ENCODE measurements at regions not wholly inside any gene's neighbourhood (a gene's known extent, or its start where the extent isn't known, plus 50 kb on each side); places are given as distances from the start of the nearest gene placed in this dataset.

DNA sequence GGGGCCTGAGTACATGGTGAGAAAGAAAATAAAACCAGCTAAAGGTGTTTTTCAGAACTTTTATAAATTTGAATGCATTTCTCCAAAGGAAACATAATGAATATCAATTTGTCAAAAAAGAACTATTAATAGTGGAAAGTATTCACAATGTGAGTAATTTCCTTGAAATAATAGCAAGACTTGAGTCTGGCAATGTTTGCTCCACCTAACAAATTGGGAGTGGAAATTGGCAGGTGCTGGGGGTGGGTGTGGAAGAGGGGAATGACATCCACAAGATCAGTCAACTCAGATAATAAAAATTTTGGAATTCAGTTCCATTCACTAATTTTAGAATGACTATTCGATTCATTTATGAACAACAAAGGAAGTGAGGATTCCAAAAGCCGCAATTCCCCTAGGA, 884.8 kb upstream of the SLIT2 start:
- no peak overlapping the region for H3K9ac ChIP-seq (ENCODE audit: low read length)
- H2BK5ac ChIP-seq (ENCODE audit: low read depth, low read length, poor library complexity): no peak overlapping the region
- no peak overlapping the region for H2AK5ac ChIP-seq (ENCODE audit: low read length)
- H3K27ac ChIP-seq (ENCODE audit: low read depth, low read length): no peak overlapping the region
- no peak overlapping the region for H3K14ac ChIP-seq (ENCODE audit: low read length)
- H3K27me3 ChIP-seq (ENCODE audit: insufficient read depth, low read length): no peaks in the 10 kb centered on the region
- H3K36me3 ChIP-seq (ENCODE audit: control insufficient read depth in 1 of 2, insufficient read depth in 2 of 2, low read length in 2 of 2): no peaks in the 10 kb centered on the region
- no peaks in the 10 kb centered on the region for H3K79me2 ChIP-seq (ENCODE audit: control insufficient read depth, insufficient read depth, low read length, poor library complexity)
- no peak overlapping the region for H3K23ac ChIP-seq (ENCODE audit: low read length)
- H2BK120ac ChIP-seq (ENCODE audit: insufficient read depth, low read length, poor library complexity): no peak overlapping the region
- no CpG with 5 or more reads among the region's 2 CpGs for WGBS (ENCODE audit: extremely low coverage, insufficient coverage, insufficient read length)
- H4K8ac ChIP-seq (ENCODE audit: low read depth, low read length): no peak overlapping the region
- no peak overlapping the region for H2AFZ ChIP-seq (ENCODE audit: insufficient read depth, low read length, poor library complexity)
- H4K12ac ChIP-seq (ENCODE audit: low read depth, low read length): no peak overlapping the region
- H3K79me1 ChIP-seq (ENCODE audit: low read length): no peaks in the 10 kb centered on the region
- H4K91ac ChIP-seq (ENCODE audit: low read depth, low read length): no peak overlapping the region
- no peak overlapping the region for H3K4me2 ChIP-seq (ENCODE audit: low read length)
- no peaks in the 10 kb centered on the region for H3K9me3 ChIP-seq (ENCODE audit: insufficient read depth, low read depth, low read length)
- DNase-seq: no peak
- no peak overlapping the region for H3K4ac ChIP-seq (ENCODE audit: low read depth, low read length)
- no peak overlapping the region for H3K18ac ChIP-seq (ENCODE audit: low read length)
- H3K4me3 ChIP-seq (ENCODE audit: low read depth, low read length): no peak overlapping the region
- no peak overlapping the region for H2BK12ac ChIP-seq (ENCODE audit: low read length)
- H3K4me1 ChIP-seq (ENCODE audit: control insufficient read depth in 1 of 2, insufficient read depth in 2 of 2, low read length in 2 of 2): no peaks in the 10 kb centered on the region

DNA sequence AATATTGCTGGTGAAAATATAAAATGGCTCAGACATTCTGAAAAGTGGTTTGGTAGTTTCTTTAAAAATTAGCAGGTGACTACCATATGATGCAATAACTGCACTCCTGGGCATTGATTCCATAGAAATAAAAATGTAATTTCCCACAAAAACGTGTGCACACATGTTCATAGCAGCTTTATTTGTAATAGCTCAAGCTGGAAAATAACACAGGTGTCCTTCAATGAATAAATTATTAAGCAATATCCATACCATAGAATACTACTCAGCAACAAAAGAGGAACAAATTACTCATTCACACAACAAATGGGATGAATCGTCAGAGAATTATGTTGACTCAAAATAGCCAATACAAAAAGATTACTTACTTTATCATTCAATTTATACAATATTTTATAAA, 893.7 kb upstream of the SLIT2 start:
- H3K79me1 ChIP-seq (ENCODE audit: low read length): no peaks in the 10 kb centered on the region
- H3K79me2 ChIP-seq (ENCODE audit: control insufficient read depth, insufficient read depth, low read length, poor library complexity): no peaks in the 10 kb centered on the region
- no peak overlapping the region for H3K18ac ChIP-seq (ENCODE audit: low read length)
- H3K9ac ChIP-seq (ENCODE audit: low read length): no peak overlapping the region
- H2BK5ac ChIP-seq (ENCODE audit: low read depth, low read length, poor library complexity): no peak overlapping the region
- H3K14ac ChIP-seq (ENCODE audit: low read length): no peak overlapping the region
- no peaks in the 10 kb centered on the region for H3K36me3 ChIP-seq (ENCODE audit: control insufficient read depth in 1 of 2, insufficient read depth in 2 of 2, low read length in 2 of 2)
- no peak overlapping the region for H2AFZ ChIP-seq (ENCODE audit: insufficient read depth, low read length, poor library complexity)
- no peak overlapping the region for H2BK120ac ChIP-seq (ENCODE audit: insufficient read depth, low read length, poor library complexity)
- H3K23ac ChIP-seq (ENCODE audit: low read length): no peak overlapping the region
- H4K12ac ChIP-seq (ENCODE audit: low read depth, low read length): no peak overlapping the region
- no peak overlapping the region for H3K27ac ChIP-seq (ENCODE audit: low read depth, low read length)
- no peak overlapping the region for H2BK12ac ChIP-seq (ENCODE audit: low read length)
- no peaks in the 10 kb centered on the region for H3K4me1 ChIP-seq (ENCODE audit: control insufficient read depth in 1 of 2, insufficient read depth in 2 of 2, low read length in 2 of 2)
- peak in 1 of 2 donors; percentile 43 for DNase-seq
- no peak overlapping the region for H3K4ac ChIP-seq (ENCODE audit: low read depth, low read length)
- WGBS (ENCODE audit: extremely low coverage, insufficient coverage, insufficient read length): no CpG with 5 or more reads among the region's 2 CpGs
- no peaks in the 10 kb centered on the region for H3K9me3 ChIP-seq (ENCODE audit: insufficient read depth, low read depth, low read length)
- H3K4me3 ChIP-seq (ENCODE audit: low read depth, low read length): no peak overlapping the region
- no peak overlapping the region for H2AK5ac ChIP-seq (ENCODE audit: low read length)
- no peaks in the 10 kb centered on the region for H3K27me3 ChIP-seq (ENCODE audit: insufficient read depth, low read length)
- H4K91ac ChIP-seq (ENCODE audit: low read depth, low read length): no peak overlapping the region
- no peak overlapping the region for H3K4me2 ChIP-seq (ENCODE audit: low read length)
- no peak overlapping the region for H4K8ac ChIP-seq (ENCODE audit: low read depth, low read length)

DNA sequence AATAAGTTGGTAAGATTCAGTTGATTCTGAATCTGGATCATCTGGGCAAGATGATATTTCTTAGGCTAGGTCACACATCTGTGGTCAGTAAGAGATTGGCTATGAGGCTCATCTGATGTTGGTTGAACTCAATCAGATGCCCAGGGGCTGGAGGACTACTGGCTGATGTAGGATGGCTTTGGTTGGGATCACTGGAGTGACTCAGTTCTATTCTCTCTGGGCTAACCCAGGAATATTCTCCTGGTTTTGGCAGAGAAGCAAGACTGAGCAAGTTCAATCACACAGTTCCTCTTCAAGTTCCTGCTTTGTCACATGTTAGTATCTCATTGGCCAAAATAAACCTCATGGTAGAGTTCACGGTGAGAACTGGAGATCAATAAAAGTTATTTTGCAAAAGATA, 902.3 kb upstream of the SLIT2 start:
- no peak overlapping the region for H3K9ac ChIP-seq (ENCODE audit: low read length)
- no peak overlapping the region for H2BK120ac ChIP-seq (ENCODE audit: insufficient read depth, low read length, poor library complexity)
- H3K4me1 ChIP-seq (ENCODE audit: control insufficient read depth in 1 of 2, insufficient read depth in 2 of 2, low read length in 2 of 2): no peaks in the 10 kb centered on the region
- H3K79me2 ChIP-seq (ENCODE audit: control insufficient read depth, insufficient read depth, low read length, poor library complexity): no peaks in the 10 kb centered on the region
- H4K91ac ChIP-seq (ENCODE audit: low read depth, low read length): no peak overlapping the region
- H3K18ac ChIP-seq (ENCODE audit: low read length): no peak overlapping the region
- no peak overlapping the region for H3K4me2 ChIP-seq (ENCODE audit: low read length)
- WGBS (ENCODE audit: extremely low coverage, insufficient coverage, insufficient read length): no CpG with 5 or more reads among the region's 1 CpG
- H3K4me3 ChIP-seq (ENCODE audit: low read depth, low read length): no peak overlapping the region
- no peaks in the 10 kb centered on the region for H3K79me1 ChIP-seq (ENCODE audit: low read length)
- no peak overlapping the region for H3K23ac ChIP-seq (ENCODE audit: low read length)
- no peak overlapping the region for H2BK5ac ChIP-seq (ENCODE audit: low read depth, low read length, poor library complexity)
- no peak overlapping the region for H2BK12ac ChIP-seq (ENCODE audit: low read length)
- H4K12ac ChIP-seq (ENCODE audit: low read depth, low read length): no peak overlapping the region
- DNase-seq: no peak
- no peak overlapping the region for H4K8ac ChIP-seq (ENCODE audit: low read depth, low read length)
- H3K36me3 ChIP-seq (ENCODE audit: control insufficient read depth in 1 of 2, insufficient read depth in 2 of 2, low read length in 2 of 2): no peaks in the 10 kb centered on the region
- H3K27me3 ChIP-seq (ENCODE audit: insufficient read depth, low read length): no peaks in the 10 kb centered on the region
- H2AFZ ChIP-seq (ENCODE audit: insufficient read depth, low read length, poor library complexity): no peak overlapping the region
- H2AK5ac ChIP-seq (ENCODE audit: low read length): no peak overlapping the region
- no peaks in the 10 kb centered on the region for H3K9me3 ChIP-seq (ENCODE audit: insufficient read depth, low read depth, low read length)
- no peak overlapping the region for H3K4ac ChIP-seq (ENCODE audit: low read depth, low read length)
- no peak overlapping the region for H3K27ac ChIP-seq (ENCODE audit: low read depth, low read length)
- no peak overlapping the region for H3K14ac ChIP-seq (ENCODE audit: low read length)

DNA sequence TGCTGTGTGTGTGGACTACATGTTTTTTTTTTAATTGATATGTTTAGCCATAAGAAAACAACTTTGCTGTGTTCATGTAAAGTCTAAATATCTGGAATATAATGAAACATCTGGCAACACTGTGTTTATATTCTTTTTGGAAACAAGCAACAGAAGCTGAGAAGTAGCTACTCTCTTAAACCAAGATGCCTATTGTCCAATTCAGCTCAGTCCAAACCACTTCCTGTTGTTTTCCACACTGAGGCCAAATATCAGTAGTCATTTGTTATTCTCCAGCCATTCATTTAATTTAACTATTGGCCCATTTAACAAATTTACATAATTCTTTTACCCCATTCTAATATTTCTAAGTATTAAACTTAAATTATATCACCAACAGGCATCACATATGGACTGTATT, 903.0 kb upstream of the SLIT2 start:
- no peak overlapping the region for H3K9ac ChIP-seq (ENCODE audit: low read length)
- no peaks in the 10 kb centered on the region for H3K4me1 ChIP-seq (ENCODE audit: control insufficient read depth in 1 of 2, insufficient read depth in 2 of 2, low read length in 2 of 2)
- no peak overlapping the region for H3K18ac ChIP-seq (ENCODE audit: low read length)
- no peak for DNase-seq
- H4K8ac ChIP-seq (ENCODE audit: low read depth, low read length): no peak overlapping the region
- no peak overlapping the region for H3K4ac ChIP-seq (ENCODE audit: low read depth, low read length)
- H3K14ac ChIP-seq (ENCODE audit: low read length): no peak overlapping the region
- H4K12ac ChIP-seq (ENCODE audit: low read depth, low read length): no peak overlapping the region
- no peaks in the 10 kb centered on the region for H3K9me3 ChIP-seq (ENCODE audit: insufficient read depth, low read depth, low read length)
- no peak overlapping the region for H2AFZ ChIP-seq (ENCODE audit: insufficient read depth, low read length, poor library complexity)
- H3K36me3 ChIP-seq (ENCODE audit: control insufficient read depth in 1 of 2, insufficient read depth in 2 of 2, low read length in 2 of 2): no peaks in the 10 kb centered on the region
- H2AK5ac ChIP-seq (ENCODE audit: low read length): no peak overlapping the region
- no peaks in the 10 kb centered on the region for H3K79me1 ChIP-seq (ENCODE audit: low read length)
- H3K4me3 ChIP-seq (ENCODE audit: low read depth, low read length): no peak overlapping the region
- H3K23ac ChIP-seq (ENCODE audit: low read length): no peak overlapping the region
- no peak overlapping the region for H2BK12ac ChIP-seq (ENCODE audit: low read length)
- no peaks in the 10 kb centered on the region for H3K27me3 ChIP-seq (ENCODE audit: insufficient read depth, low read length)
- no peaks in the 10 kb centered on the region for H3K79me2 ChIP-seq (ENCODE audit: control insufficient read depth, insufficient read depth, low read length, poor library complexity)
- no peak overlapping the region for H2BK5ac ChIP-seq (ENCODE audit: low read depth, low read length, poor library complexity)
- H2BK120ac ChIP-seq (ENCODE audit: insufficient read depth, low read length, poor library complexity): no peak overlapping the region
- H3K27ac ChIP-seq (ENCODE audit: low read depth, low read length): no peak overlapping the region
- H4K91ac ChIP-seq (ENCODE audit: low read depth, low read length): no peak overlapping the region
- H3K4me2 ChIP-seq (ENCODE audit: low read length): no peak overlapping the region

DNA sequence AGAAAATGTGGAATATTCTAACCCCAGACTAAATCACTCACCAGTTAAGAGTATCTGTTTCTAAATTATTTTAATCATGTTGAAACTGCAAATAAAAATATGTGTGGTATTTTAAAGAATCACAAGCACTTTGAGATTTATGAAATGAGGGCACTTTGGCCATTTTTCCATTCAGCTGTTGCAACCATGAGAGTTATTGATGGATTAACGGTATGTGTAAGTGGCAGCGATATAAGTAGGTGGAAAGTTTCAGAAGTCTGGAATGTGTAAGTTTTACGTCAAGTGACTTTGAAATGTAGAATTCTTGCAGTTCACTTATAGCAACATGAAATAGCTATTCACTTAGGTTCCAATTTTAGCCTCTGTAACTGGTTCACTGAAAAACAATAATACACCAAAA, 905.1 kb upstream of the SLIT2 start:
- 100% methylated on average over 1 of the region's 3 CpGs for WGBS (ENCODE audit: extremely low coverage, insufficient coverage, insufficient read length)
- H3K79me1 ChIP-seq (ENCODE audit: low read length): no peaks in the 10 kb centered on the region

More for the DNA sequence above, 905.1 kb upstream of the SLIT2 start:
- Histone ChIP-seq H3K9me3 (ENCODE audit: insufficient read depth, low read depth, low read length) (no peaks in the 10 kb centered on the region), H4K91ac (ENCODE audit: low read depth, low read length) (no peak overlapping the region), H2BK5ac (ENCODE audit: low read depth, low read length, poor library complexity) (no peak overlapping the region), H2AK5ac (ENCODE audit: low read length) (no peak overlapping the region), H3K27ac (ENCODE audit: low read depth, low read length) (no peak overlapping the region), H3K36me3 (ENCODE audit: control insufficient read depth in 1 of 2, insufficient read depth in 2 of 2, low read length in 2 of 2) (no peaks in the 10 kb centered on the region), H4K12ac (ENCODE audit: low read depth, low read length) (no peak overlapping the region), H3K4me3 (ENCODE audit: low read depth, low read length) (no peak overlapping the region), H4K8ac (ENCODE audit: low read depth, low read length) (no peak overlapping the region), H3K27me3 (ENCODE audit: insufficient read depth, low read length) (no peaks in the 10 kb centered on the region), H3K79me2 (ENCODE audit: control insufficient read depth, insufficient read depth, low read length, poor library complexity) (no peaks in the 10 kb centered on the region), H2BK120ac (ENCODE audit: insufficient read depth, low read length, poor library complexity) (no peak overlapping the region), H3K18ac (ENCODE audit: low read length) (no peak overlapping the region), H3K23ac (ENCODE audit: low read length) (no peak overlapping the region), H3K4me1 (ENCODE audit: control insufficient read depth in 1 of 2, insufficient read depth in 2 of 2, low read length in 2 of 2) (no peaks in the 10 kb centered on the region), H3K4ac (ENCODE audit: low read depth, low read length) (no peak overlapping the region), H2BK12ac (ENCODE audit: low read length) (no peak overlapping the region), H3K9ac (ENCODE audit: low read length) (no peak overlapping the region), H2AFZ (ENCODE audit: insufficient read depth, low read length, poor library complexity) (no peak overlapping the region), H3K4me2 (ENCODE audit: low read length) (no peak overlapping the region), H3K14ac (ENCODE audit: low read length) (no peak overlapping the region)
- DNase-seq: peak in 1 of 2 donors; percentile 1
